ENCODE measurements at regions not wholly inside any gene's neighbourhood (a gene's known extent, or its start where the extent isn't known, plus 50 kb on each side); places are given as distances from the start of the nearest gene placed in this dataset.

- Histone ChIP-seq H3K4me1 (ENCODE audit: control insufficient read depth in 1 of 2, low read depth in 2 of 2) (no peaks in the 10 kb centered on the region), H3K27me3 (replicated peaks; ENCODE audit: insufficient read depth) (no peaks in the 10 kb centered on the region), H3K4me3 (no peak overlapping the region), H3K27ac (no peak overlapping the region), H3K36me3 (no peaks in the 10 kb centered on the region), H3K9me3 (no peaks in the 10 kb centered on the region)
- DNase-seq (ENCODE audit: low spot score) (no peak), ATAC-seq (ENCODE audit: insufficient number of reproducible peaks, low FRiP score, low read depth) (no peak)
- TF ChIP-seq CTCF (IDR thresholded peaks at IDR 0.05), result no peak
These were observed 1433.8 kb downstream of the BRD1 start for GRCh38 chr22:48393885-48394284.

- Histone ChIP-seq H3K36me3 (no peaks in the 10 kb centered on the region), H3K4me3 (no peak overlapping the region), H3K27me3 (replicated peaks; ENCODE audit: insufficient read depth) (no peaks in the 10 kb centered on the region), H3K4me1 (ENCODE audit: control insufficient read depth in 1 of 2, low read depth in 2 of 2) (no peaks in the 10 kb centered on the region), H3K9me3 (no peaks in the 10 kb centered on the region), H3K27ac (no peak overlapping the region)
- DNase-seq (ENCODE audit: low spot score) (no peak), ATAC-seq (ENCODE audit: insufficient number of reproducible peaks, low FRiP score, low read depth) (no peak)
- TF ChIP-seq CTCF (IDR thresholded peaks at IDR 0.05), result no peak
These were observed 1434.7 kb downstream of the BRD1 start for GRCh38 chr22:48393041-48393370.

GRCh38 chr22:48391820-48392219 lies 1435.9 kb downstream of the BRD1 start:
- no peak for ATAC-seq (ENCODE audit: insufficient number of reproducible peaks, low FRiP score, low read depth)
- H3K36me3 ChIP-seq, result no peaks in the 10 kb centered on the region
- no peaks in the 10 kb centered on the region for H3K9me3 ChIP-seq
- DNase-seq (ENCODE audit: low spot score), result no peak
- H3K4me1 ChIP-seq (ENCODE audit: control insufficient read depth in 1 of 2, low read depth in 2 of 2), result no peaks in the 10 kb centered on the region
- H3K4me3 ChIP-seq, result no peak overlapping the region
- no peak for TF ChIP-seq CTCF (IDR thresholded peaks at IDR 0.05)
- H3K27ac ChIP-seq, result no peak overlapping the region
- no peaks in the 10 kb centered on the region for H3K27me3 ChIP-seq (replicated peaks; ENCODE audit: insufficient read depth)

GRCh38 chr22:48391171-48391711 lies 1436.4 kb downstream of the BRD1 start:
- no peaks in the 10 kb centered on the region for H3K9me3 ChIP-seq
- no peaks in the 10 kb centered on the region for H3K36me3 ChIP-seq
- H3K27ac ChIP-seq, result no peak overlapping the region
- ATAC-seq (ENCODE audit: insufficient number of reproducible peaks, low FRiP score, low read depth), result no peak
- H3K4me3 ChIP-seq, result no peak overlapping the region
- no peaks in the 10 kb centered on the region for H3K27me3 ChIP-seq (replicated peaks; ENCODE audit: insufficient read depth)
- H3K4me1 ChIP-seq (ENCODE audit: control insufficient read depth in 1 of 2, low read depth in 2 of 2), result no peaks in the 10 kb centered on the region
- no peak for TF ChIP-seq CTCF (IDR thresholded peaks at IDR 0.05)
- DNase-seq (ENCODE audit: low spot score), result no peak

GRCh38 chr22:48389916-48390315 lies 1437.8 kb downstream of the BRD1 start:
- no peak for ATAC-seq (ENCODE audit: insufficient number of reproducible peaks, low FRiP score, low read depth)
- no peak for TF ChIP-seq CTCF (IDR thresholded peaks at IDR 0.05)

More at GRCh38 chr22:48389916-48390315, 1437.8 kb downstream of the BRD1 start:
- Histone ChIP-seq H3K27ac (no peak overlapping the region), H3K36me3 (no peaks in the 10 kb centered on the region), H3K4me1 (ENCODE audit: control insufficient read depth in 1 of 2, low read depth in 2 of 2) (no peaks in the 10 kb centered on the region), H3K4me3 (no peak overlapping the region), H3K9me3 (peaks cover 7% of the 10 kb centered on the region), H3K27me3 (replicated peaks; ENCODE audit: insufficient read depth) (no peaks in the 10 kb centered on the region)
- DNase-seq (ENCODE audit: low spot score), result no peak
